H1 (cell line): ENCODE measurements at regions not wholly inside any gene's neighbourhood (a gene's known extent, or its start where the extent isn't known, plus 50 kb on each side); places are given as distances from the start of the nearest gene placed in this dataset.

ENCODE experiments used
- GABPA ChIP-seq: IDR thresholded peaks from 2 replicates; pipeline ENCODE4 v1.6.1; 2011; ENCODE audit warnings: mild to moderate bottlenecking, low read length, moderate library complexity, borderline replicate concordance; ENCODE audit not compliant: insufficient read depth
- JUN ChIP-seq: IDR thresholded peaks from 2 replicates; pipeline ENCODE4 v1.6.1; 2011; ENCODE audit warnings: low read depth, mild to moderate bottlenecking, improper control_type of control experiment, low read length
- JUND ChIP-seq: IDR thresholded peaks from 2 replicates; pipeline ENCODE4 v1.6.1; 2011; ENCODE audit warnings: mild to moderate bottlenecking, improper control_type of control experiment, low read length
- MAFK ChIP-seq: IDR thresholded peaks from 2 replicates; pipeline ENCODE4 v1.6.1; 2012; ENCODE audit warnings: low read depth, mild to moderate bottlenecking, improper control_type of control experiment, low read length
- RBBP5 ChIP-seq: IDR thresholded peaks from 2 replicates; pipeline ENCODE4 v1.7.1; 2012; ENCODE audit warnings: low read depth, mild to moderate bottlenecking, inconsistent platforms, low read length, moderate library complexity, borderline replicate concordance

DNA sequence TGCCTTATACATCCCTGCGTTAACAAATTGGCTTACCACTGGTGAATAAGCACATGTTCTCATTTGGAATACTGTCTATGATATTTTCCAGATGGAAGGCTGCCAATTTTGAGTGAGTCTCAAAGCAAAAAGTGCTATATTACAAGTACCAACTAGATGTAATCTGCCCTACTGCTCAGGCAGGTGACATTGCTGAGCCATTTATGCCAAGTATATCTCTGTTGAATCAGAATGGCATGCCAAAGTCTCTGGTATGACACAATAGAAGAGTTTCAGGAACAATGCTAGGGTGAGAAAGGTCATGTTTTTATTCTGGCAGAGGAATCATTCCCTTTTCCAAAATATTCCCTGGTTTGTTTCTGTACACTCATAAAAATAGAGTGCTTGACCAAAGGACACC is 356.5 kb downstream of the CDH9 start (continued):
- TF ChIP-seq MAFK (no peak), RBBP5 (no peak), JUND (no peak), GABPA (no peak), JUN (no peak)
